Inflammatory macrophage treated with lipopolysaccharide for 1 hour (primary cell): ENCODE measurements at regions not wholly inside any gene's neighbourhood (a gene's known extent, or its start where the extent isn't known, plus 50 kb on each side); places are given as distances from the start of the nearest gene placed in this dataset.
"Not testable (repeated sequence)": the region's sequence is repeated elsewhere in the genome, so short reads cannot be mapped to it uniquely, and the experiment has no call there.

Source experiments
- DNase-seq, 2 donors: peaks; one replicate each; pipeline ENCODE4 v3.0.0-alpha.2; 2020 to 2022

DNA sequence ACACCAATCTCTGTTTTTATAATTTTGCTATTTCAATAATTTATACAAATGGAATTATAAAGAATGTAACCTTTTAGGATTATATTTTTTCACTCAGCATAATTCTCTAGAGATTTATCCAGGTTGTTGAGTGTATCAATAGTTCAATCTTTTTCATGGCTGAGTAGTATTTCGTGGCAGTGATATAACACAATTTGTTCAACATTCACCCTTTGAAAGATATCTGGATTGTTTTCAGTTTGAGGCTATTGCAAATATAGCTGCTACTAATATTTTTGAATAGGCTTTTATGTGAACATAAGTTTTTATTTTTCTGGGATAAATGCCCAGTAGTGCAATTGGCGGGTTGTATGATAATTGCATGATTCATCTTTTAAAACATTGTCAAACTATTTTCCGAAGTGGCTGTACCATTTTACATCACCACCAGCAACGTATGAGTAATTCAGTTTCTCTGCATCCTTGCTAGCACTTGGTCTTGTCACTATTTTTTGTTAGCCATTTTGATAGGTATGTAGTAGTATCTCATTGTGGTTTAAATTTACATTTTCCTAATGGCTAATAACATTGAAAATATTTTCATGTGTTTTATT, 55.6 kb upstream of the ABCD3 start:
- no peak for DNase-seq

- no peak for DNase-seq
These were observed 59.3 kb upstream of the ABCD3 start for GRCh38 chr1:94358630-94359599.

GRCh38 chr1:94357661-94358060, 60.5 kb upstream of the ABCD3 start:
- no peak for DNase-seq

DNA sequence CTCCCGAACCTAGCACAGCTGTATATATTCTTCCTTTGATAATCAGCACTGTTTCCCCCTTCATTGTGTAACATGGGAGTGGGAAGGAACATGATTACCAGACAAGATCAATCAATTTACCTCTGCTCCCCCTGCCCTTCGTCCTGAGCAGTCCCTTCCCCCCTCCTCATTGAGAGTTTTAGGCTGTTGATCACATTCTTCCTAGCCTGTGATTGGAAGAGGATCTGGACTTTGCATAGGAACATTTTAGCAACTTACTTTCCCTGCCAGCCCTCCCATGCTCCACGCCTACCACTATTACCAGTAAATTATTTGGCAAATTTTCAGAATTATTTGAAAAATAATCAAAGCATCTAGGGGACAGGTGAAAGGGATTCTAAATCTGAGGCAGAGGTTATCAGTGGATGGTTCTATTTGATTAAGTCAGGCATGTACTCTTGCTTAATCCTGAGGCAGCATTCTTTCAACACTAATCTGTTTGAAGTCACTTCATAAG, 62.7 kb upstream of the ABCD3 start:
- DNase-seq = no peak

- no peak for DNase-seq
These were observed 66.7 kb upstream of the ABCD3 start for GRCh38 chr1:94351481-94351880.

GRCh38 chr1:94350350-94350924, 67.8 kb upstream of the ABCD3 start:
- DNase-seq = no peak

DNA sequence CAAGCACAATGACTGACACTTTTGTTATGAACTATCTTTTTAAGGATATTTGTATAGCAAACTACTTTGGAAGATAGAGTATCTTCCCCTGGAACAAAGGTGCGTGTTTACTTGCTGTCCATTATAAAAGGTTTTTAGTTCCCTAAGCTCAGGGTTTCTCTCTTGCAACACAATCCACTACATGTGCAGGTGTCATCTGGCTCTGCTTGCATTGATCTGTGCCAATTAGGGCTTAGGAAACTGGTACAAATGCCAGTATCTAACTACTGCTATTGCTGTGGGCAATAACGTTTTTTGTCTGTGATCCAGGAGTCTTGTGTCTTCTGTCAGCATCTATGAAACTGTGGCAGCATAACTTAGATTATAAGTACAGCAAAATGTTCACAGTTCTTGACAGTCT, 68.3 kb upstream of the ABCD3 start:
- DNase-seq = no peak

DNA sequence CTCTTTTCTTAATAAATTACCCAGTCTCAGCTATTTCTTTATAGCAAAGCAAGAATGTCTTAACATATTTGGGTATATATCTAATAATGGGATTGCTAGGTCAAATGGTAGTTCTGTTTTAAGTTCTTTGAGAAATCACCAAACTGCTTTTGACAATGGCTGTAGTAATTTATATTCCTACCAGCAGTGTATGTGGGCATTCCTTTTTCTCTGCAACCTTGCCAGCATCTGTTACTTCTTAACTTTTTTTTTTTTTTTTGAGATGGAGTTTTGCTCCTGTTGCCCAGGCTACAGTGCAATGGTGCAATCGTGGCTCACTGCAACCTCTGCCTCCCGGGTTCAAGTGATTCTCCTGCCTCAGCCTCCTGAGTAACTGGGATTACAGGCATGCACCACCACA, 69.8 kb upstream of the ABCD3 start:
- DNase-seq = not testable (repeated sequence)

- DNase-seq = peak; percentile 50 to 78
These were observed 73.0 kb upstream of the ABCD3 start for GRCh38 chr1:94345148-94345721.

- DNase-seq = no peak
These were observed 75.8 kb upstream of the ABCD3 start for GRCh38 chr1:94342416-94342815.

DNA sequence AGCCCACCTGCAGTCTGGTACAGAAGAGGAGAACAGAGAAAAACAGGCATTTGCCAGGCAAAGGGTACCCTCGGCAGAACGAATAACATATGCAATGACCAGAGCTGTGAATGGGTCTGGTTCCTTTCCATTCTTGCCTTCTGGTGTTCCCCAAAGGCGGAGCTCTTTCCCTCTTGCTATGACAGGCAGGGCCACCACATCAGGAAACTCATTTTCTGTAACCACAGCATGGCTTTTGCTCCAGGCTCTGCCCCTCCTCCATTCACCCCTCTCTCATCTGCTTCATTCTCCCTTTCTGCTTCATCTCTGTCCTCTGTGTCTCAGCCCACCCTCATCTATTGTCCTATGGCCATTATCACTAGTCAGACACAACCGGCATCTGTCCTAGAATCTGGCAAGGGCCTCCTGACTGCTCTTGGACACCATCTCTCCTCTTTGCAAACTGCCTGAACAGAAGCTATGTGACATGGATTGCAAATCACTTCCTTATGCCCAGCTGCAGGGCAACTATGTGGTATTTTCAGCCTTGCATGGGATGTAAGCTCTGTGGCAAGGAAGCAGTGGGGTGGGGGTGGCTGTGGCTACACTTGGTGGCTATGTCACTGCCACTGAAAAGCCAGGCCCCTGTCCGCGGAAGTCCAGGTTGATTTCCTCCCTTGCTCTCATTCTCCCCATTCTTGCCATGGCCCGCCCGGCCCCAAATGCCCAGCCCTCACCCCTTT, 78.8 kb upstream of the ABCD3 start:
- DNase-seq = peak; percentile 29 to 40

- no peak for DNase-seq
These were observed 81.2 kb upstream of the ABCD3 start for GRCh38 chr1:94336991-94337390.

GRCh38 chr1:94335950-94336349, 82.2 kb upstream of the ABCD3 start:
- peak; percentile 64 to 83 for DNase-seq

DNA sequence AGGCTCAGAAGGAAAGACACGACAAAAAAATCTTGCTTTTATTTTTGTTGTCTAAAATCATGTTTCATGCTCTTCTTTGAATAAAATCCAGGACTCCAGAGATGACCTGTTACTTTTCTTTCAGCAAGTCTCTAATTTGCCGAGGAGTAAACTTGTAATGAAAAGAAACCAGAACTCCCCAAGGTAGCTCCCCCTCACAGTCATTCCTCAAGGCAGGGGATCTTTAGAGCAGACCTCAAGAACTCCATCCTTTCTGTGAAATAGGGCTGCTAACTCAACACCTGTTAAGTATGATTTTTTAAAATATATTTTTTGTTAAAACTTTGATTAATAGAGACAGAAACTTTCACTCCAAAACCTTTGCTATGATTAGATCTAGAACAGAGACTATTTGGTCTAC, 82.7 kb upstream of the ABCD3 start:
- DNase-seq = no peak

- DNase-seq = no peak
These were observed 83.4 kb upstream of the ABCD3 start for GRCh38 chr1:94334764-94335163.

GRCh38 chr1:94332952-94333351, 85.2 kb upstream of the ABCD3 start:
- DNase-seq = no peak

DNA sequence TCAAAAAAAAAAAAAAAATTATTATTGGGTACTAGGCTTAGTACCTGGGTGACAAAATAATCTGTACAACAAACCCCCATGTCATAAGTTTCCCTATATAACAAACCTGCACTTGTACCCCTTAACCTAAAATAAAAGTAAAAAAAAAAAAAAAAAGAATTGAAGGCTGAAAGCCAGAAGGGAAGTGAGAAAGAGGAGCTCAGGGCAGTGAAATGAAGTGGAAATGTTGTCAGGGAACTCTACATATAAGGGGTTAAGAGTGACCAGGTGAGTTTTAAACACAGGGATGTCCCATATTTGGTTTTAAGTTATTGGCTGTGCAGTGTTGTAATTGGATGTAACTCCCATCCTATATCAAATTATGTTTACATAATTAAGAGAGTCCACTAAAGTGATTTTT, 85.7 kb upstream of the ABCD3 start:
- no peak for DNase-seq

DNA sequence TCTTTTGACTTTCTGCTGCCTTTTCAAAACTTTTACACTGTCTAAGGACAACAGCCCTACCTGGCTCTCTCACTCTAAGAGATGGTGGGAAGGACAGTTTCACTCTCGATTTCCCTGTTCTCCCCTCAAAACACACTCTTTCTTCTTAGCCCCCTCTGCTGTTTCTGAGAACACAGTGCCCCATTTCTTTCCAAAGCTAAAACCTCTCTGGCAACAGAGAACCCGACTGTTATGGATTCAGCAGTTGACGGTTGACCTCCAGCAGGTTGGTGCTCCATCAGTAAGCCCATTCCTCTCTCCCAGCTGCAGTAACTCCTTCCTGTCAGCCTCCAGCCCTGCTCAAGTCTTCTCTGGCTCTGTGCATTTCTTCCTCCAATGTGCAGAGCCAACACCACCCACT, 88.2 kb upstream of the ABCD3 start:
- DNase-seq = peak in 1 of 2 donors; percentile 6

GRCh38 chr1:94329276-94329675, 88.9 kb upstream of the ABCD3 start:
- no peak for DNase-seq

- DNase-seq = no peak
These were observed 89.8 kb upstream of the ARHGAP29 start for GRCh38 chr1:94327001-94327690.

DNA sequence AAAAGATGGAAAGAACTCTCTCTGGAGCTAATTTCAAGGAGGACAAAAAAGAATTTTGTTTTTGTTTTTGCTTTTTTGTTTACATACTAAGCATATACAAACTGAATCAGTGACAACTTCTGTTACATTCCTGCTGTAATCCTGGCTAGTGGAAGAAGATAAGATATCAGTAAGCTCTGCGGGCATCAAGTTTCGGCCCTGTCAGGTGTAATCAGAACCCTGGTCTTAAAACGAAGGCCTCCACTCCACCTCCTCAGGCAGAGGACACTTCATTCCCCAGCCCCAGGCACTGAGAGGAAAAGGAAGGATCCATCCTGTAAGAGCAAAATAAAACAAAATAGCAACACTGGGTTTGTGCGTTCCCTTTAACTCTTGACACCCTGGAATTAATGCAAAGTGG, 88.9 kb upstream of the ARHGAP29 start:
- no peak for DNase-seq
